Mucosa of descending colon (tissue), 3 donors: ENCODE measurements at regions not wholly inside any gene's neighbourhood (a gene's known extent, or its start where the extent isn't known, plus 50 kb on each side); places are given as distances from the start of the nearest gene placed in this dataset.

ENCODE experiments used
- ATAC-seq: fragments of 200-7000 bp; cut with Tn5 transposase; one replicate; pipeline ENCODE4 v1.9.1; 2020; ENCODE audit warnings: mild to moderate bottlenecking, moderate library complexity
- DNase-seq, 3 donors: peaks; one replicate each; pipeline ENCODE4 v3.0.0-alpha.2; 2020
- H3K36me3 ChIP-seq: fragments of 200-600 bp; one replicate; pipeline ENCODE4 v1.8.0; 2021; ENCODE audit warnings: low read depth, mild to moderate bottlenecking
- H3K4me1 ChIP-seq: fragments of 200-600 bp; one replicate; pipeline ENCODE4 v1.8.0; 2021; ENCODE audit warnings: low read depth, mild to moderate bottlenecking
- H3K4me3 ChIP-seq: fragments of 200-600 bp; one replicate; pipeline ENCODE4 v1.8.0; 2021; ENCODE audit warnings: mild to moderate bottlenecking
- H3K9me3 ChIP-seq: fragments of 200-600 bp; one replicate; pipeline ENCODE4 v1.8.0; 2021; ENCODE audit warnings: mild to moderate bottlenecking
- intact Hi-C, 2 donors: fragments of 100-400 bp; cut with DNase I in 1 of 2; cut with micrococcal nuclease in 1 of 2; formaldehyde crosslinking; loops; one replicate each; pipeline versions ENCODE4 v1.11.0 to v1.11.1; 2022; cut with DNase I, micrococcal nuclease
- TF ChIP-seq, protein P1 (sequence below): fragments of 200-600 bp; IDR thresholded peaks from one replicate; pipeline ENCODE4 v1.8.0; 2022; ENCODE audit warnings: antibody characterized with exemption, mild to moderate bottlenecking
- donor health status: DM: no; HTN: no; CAD: no; lungs with moderate emphysema.
- donor health status: DM: no; HTN: no; CAD: no.
- donor health status: DM: no; HTN: yes; CAD: no.

DNA sequence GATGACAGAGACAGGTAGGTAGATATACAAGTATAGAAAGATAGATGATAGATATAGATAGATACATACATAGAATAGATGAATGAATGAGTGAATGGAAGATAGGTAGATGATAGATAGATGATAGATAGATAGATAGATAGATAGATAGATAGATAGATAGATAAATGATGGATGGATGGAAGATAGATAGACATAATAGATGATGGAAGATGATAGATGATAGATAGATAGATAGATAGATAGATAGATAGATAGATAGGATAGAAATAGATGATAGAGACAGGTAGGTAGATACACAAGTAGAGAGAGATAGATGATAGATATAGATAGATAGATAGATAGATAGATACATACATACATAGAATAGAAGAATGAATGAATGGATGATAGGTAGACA is 510.1 kb upstream of the AUTS2 start:
- TF ChIP-seq, protein P1, sequence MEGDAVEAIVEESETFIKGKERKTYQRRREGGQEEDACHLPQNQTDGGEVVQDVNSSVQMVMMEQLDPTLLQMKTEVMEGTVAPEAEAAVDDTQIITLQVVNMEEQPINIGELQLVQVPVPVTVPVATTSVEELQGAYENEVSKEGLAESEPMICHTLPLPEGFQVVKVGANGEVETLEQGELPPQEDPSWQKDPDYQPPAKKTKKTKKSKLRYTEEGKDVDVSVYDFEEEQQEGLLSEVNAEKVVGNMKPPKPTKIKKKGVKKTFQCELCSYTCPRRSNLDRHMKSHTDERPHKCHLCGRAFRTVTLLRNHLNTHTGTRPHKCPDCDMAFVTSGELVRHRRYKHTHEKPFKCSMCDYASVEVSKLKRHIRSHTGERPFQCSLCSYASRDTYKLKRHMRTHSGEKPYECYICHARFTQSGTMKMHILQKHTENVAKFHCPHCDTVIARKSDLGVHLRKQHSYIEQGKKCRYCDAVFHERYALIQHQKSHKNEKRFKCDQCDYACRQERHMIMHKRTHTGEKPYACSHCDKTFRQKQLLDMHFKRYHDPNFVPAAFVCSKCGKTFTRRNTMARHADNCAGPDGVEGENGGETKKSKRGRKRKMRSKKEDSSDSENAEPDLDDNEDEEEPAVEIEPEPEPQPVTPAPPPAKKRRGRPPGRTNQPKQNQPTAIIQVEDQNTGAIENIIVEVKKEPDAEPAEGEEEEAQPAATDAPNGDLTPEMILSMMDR = no peak
- intact Hi-C loops = no loop called here
- DNase-seq = no peak
- H3K9me3 ChIP-seq = peaks cover 32% of the 10 kb centered on the region
- ATAC-seq = no peak
- no peaks in the 10 kb centered on the region for H3K36me3 ChIP-seq
- H3K4me1 ChIP-seq = no peaks in the 10 kb centered on the region
- H3K4me3 ChIP-seq = no peak overlapping the region

DNA sequence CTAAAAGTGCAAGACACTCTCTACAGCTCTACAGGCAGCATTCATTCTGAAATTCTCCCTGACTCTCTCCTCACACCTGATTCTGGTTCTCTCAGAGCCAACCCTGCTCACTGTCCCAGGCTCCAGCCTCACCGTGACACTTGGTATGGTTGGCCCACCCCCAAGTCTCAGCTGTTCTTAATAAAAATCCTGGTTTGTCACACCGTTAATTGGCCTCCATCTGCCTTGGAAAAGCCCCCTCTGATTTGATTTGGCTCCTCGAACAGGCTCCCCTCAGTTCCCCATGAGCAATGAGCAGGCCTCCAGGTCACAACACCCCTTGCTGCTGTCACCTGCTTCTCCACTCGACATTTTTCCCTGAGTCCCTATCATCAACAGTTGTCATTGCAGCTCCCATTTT is 507.3 kb upstream of the AUTS2 start:
- ATAC-seq (no peak), DNase-seq (no peak)
- Histone ChIP-seq H3K4me1 (no peaks in the 10 kb centered on the region), H3K9me3 (peaks cover 44% of the 10 kb centered on the region), H3K36me3 (no peaks in the 10 kb centered on the region), H3K4me3 (no peak overlapping the region)
- intact Hi-C loops = no loop called here
- TF ChIP-seq, protein P1 = no peak

DNA sequence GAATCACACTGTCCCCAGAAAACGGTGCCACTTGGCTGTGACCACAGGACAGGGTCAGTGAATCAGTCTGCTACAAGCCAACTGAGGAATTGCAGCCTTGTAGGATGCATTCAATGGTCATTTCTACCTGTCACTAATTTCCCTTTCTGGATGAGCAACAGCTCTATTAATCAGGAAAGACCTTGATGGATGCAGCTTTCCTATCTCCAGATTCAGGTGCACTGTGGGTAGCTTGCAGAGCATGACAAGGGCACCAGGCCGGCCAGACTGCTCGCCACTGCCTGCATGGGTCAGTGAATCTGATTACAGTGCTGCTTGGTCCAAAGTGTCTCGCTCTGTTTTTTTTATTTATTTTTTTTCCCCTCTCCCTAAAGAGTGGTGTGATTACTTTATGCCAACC is 506.8 kb upstream of the AUTS2 start:
- H3K4me1 ChIP-seq = no peaks in the 10 kb centered on the region
- DNase-seq = no peak
- intact Hi-C loops = no loop called here
- ATAC-seq = no peak
- H3K9me3 ChIP-seq = peaks cover 46% of the 10 kb centered on the region
- no peaks in the 10 kb centered on the region for H3K36me3 ChIP-seq
- TF ChIP-seq, protein P1 = no peak
- no peak overlapping the region for H3K4me3 ChIP-seq

DNA sequence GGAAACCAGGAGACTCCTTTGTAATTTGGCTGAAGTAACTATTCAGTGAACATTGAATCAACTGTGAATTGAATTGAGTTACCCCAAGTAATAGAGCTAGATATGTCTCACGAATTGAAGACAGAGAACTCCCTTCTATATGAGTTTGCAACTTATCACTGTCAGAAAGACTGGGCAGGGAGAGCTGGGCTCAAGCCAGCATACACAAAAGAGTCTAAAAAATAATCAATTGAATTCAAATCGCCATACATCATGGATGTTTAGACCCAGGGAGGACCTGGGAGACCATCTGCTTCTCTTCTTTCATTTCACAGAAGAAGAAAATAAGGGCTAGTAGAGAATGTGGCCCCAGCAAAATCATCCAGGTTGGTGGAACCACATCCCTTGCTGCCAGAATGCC is 503.1 kb upstream of the AUTS2 start:
- DNase-seq = no peak
- Histone ChIP-seq H3K36me3 (no peaks in the 10 kb centered on the region), H3K4me1 (no peaks in the 10 kb centered on the region), H3K4me3 (no peak overlapping the region), H3K9me3 (peaks cover 53% of the 10 kb centered on the region)
- intact Hi-C loops = no loop called here
- TF ChIP-seq, protein P1 = no peak
- no peak for ATAC-seq

DNA sequence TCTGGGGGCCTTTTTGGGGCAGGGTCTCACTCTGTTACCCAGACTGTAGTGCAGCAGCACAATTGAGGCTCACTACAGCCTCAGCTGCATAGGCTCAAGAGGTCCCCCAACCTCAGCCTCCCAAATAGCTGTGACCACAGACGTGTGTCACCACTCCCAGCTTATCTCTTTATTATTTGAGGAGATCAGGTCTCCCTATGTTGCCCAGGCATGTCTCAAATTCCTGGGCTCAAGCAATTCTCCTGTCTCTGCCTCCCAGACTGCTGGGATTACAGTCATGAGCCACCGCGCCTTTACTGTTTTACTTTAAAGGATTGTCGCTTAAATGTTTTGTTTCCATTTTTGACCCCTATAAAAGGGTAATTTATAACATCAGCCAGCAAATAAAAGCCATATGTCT is 502.6 kb upstream of the AUTS2 start:
- DNase-seq = no peak
- intact Hi-C loops = no loop called here
- H3K36me3 ChIP-seq = no peaks in the 10 kb centered on the region
- peaks cover 55% of the 10 kb centered on the region for H3K9me3 ChIP-seq
- ATAC-seq = no peak
- H3K4me3 ChIP-seq = no peak overlapping the region
- no peaks in the 10 kb centered on the region for H3K4me1 ChIP-seq
- TF ChIP-seq, protein P1 = no peak

DNA sequence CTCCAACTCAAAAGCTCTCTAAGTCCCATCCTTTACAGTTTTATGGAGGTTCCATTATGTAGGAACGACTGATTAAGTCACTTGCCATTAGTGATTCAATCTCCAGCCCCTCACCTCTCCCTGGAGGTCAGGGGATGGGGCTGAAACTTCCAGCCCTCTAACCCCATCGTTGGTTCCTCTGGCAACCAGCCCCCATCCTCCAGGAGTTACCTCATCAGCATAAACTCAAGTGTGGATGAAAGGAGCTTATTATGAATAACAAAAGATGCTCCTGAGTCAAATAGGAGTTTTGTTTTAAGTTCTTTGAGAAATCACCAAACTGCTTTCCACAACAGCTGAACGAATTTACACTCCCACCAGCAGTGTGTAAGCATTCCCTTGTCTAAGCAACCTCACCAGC is 494.3 kb upstream of the AUTS2 start:
- ATAC-seq (no peak), DNase-seq (no peak)
- H3K4me3 ChIP-seq = no peak overlapping the region
- no peaks in the 10 kb centered on the region for H3K36me3 ChIP-seq
- no peaks in the 10 kb centered on the region for H3K4me1 ChIP-seq
- intact Hi-C loops = no loop called here
- H3K9me3 ChIP-seq = peaks cover 47% of the 10 kb centered on the region
- TF ChIP-seq, protein P1 = no peak
